ENCODE measurements at regions not wholly inside any gene's neighbourhood (a gene's known extent, or its start where the extent isn't known, plus 50 kb on each side); places are given as distances from the start of the nearest gene placed in this dataset.

GRCh38 chr10:118397391-118397790 is 55.3 kb upstream of the FAM204A start:
- no peaks in the 10 kb centered on the region for H3K36me3 ChIP-seq
- H3K4me1 ChIP-seq, result no peaks in the 10 kb centered on the region
- H3K27ac ChIP-seq, result no peak overlapping the region
- H3K9me3 ChIP-seq, result no peaks in the 10 kb centered on the region
- TF ChIP-seq CTCF (IDR thresholded peaks at IDR 0.05) (no peak), POLR2A (IDR thresholded peaks at IDR 0.05) (no peak)
- no peaks in the 10 kb centered on the region for H3K27me3 ChIP-seq
- no peak overlapping the region for H3K4me3 ChIP-seq
- DNase-seq, result no peak

- H3K9me3 ChIP-seq, result no peaks in the 10 kb centered on the region
- H3K4me1 ChIP-seq, result no peaks in the 10 kb centered on the region
- no peaks in the 10 kb centered on the region for H3K27me3 ChIP-seq
- H3K36me3 ChIP-seq, result no peaks in the 10 kb centered on the region
- no peak overlapping the region for H3K27ac ChIP-seq
- no peak for DNase-seq
- H3K4me3 ChIP-seq, result no peak overlapping the region
- TF ChIP-seq CTCF (IDR thresholded peaks at IDR 0.05) (no peak), POLR2A (IDR thresholded peaks at IDR 0.05) (no peak)
Measured at GRCh38 chr10:118395947-118396346, 53.8 kb upstream of the FAM204A start.

- H3K27me3 ChIP-seq, result no peaks in the 10 kb centered on the region
- H3K9me3 ChIP-seq, result no peaks in the 10 kb centered on the region
- no peak overlapping the region for H3K27ac ChIP-seq
- TF ChIP-seq CTCF (IDR thresholded peaks at IDR 0.05) (no peak), POLR2A (IDR thresholded peaks at IDR 0.05) (no peak)
- no peak overlapping the region for H3K4me3 ChIP-seq
- no peak for DNase-seq
- no peaks in the 10 kb centered on the region for H3K36me3 ChIP-seq
- no peaks in the 10 kb centered on the region for H3K4me1 ChIP-seq
Measured at GRCh38 chr10:118394301-118395200, 52.4 kb upstream of the FAM204A start.

GRCh38 chr10:118392761-118393160 is 50.6 kb upstream of the FAM204A start:
- no peak for DNase-seq
- Histone ChIP-seq H3K4me1 (no peaks in the 10 kb centered on the region), H3K36me3 (no peaks in the 10 kb centered on the region)

More at GRCh38 chr10:118392761-118393160, 50.6 kb upstream of the FAM204A start:
- Histone ChIP-seq H3K4me3 (no peak overlapping the region), H3K27ac (no peak overlapping the region), H3K27me3 (no peaks in the 10 kb centered on the region), H3K9me3 (no peaks in the 10 kb centered on the region)
- TF ChIP-seq POLR2A (IDR thresholded peaks at IDR 0.05) (no peak), CTCF (IDR thresholded peaks at IDR 0.05) (no peak)

Measured in Peyer's patch (tissue), 4 donors.